ENCODE measurements at regions not wholly inside any gene's neighbourhood (a gene's known extent, or its start where the extent isn't known, plus 50 kb on each side); places are given as distances from the start of the nearest gene placed in this dataset.
A peak's percentile ranks its signal among the peaks of the same experiment; 100 is the strongest.

GRCh38 chr5:142473038-142473437 is 148.2 kb upstream of the SPRY4 start:
- DNase-seq = no peak

GRCh38 chr5:142472306-142472951 is 147.6 kb upstream of the SPRY4 start:
- DNase-seq = no peak

GRCh38 chr5:142466195-142466971 is 141.6 kb upstream of the SPRY4 start:
- no peak for DNase-seq

- DNase-seq = no peak
These were observed 140.7 kb upstream of the SPRY4 start for GRCh38 chr5:142465476-142465875.

- no peak for DNase-seq
These were observed 139.1 kb upstream of the SPRY4 start for GRCh38 chr5:142463904-142464303.

- DNase-seq = no peak
These were observed 136.3 kb upstream of the SPRY4 start for GRCh38 chr5:142461028-142461590.

- no peak for DNase-seq
These were observed 134.4 kb upstream of the SPRY4 start for GRCh38 chr5:142459209-142459608.

- no peak for DNase-seq
These were observed 131.0 kb upstream of the SPRY4 start for GRCh38 chr5:142455856-142456255.

GRCh38 chr5:142453932-142454331 is 129.1 kb upstream of the SPRY4 start:
- no peak for DNase-seq

- no peak for DNase-seq
These were observed 125.6 kb upstream of the SPRY4 start for GRCh38 chr5:142450419-142450818.

- DNase-seq = no peak
These were observed 123.1 kb upstream of the SPRY4 start for GRCh38 chr5:142447887-142448286.

- DNase-seq = no peak
These were observed 122.1 kb upstream of the SPRY4 start for GRCh38 chr5:142446960-142447279.

GRCh38 chr5:142446131-142446959 is 121.5 kb upstream of the SPRY4 start:
- DNase-seq = no peak

- DNase-seq = no peak
These were observed 120.4 kb upstream of the SPRY4 start for GRCh38 chr5:142445266-142445665.

GRCh38 chr5:142441616-142442015 is 116.8 kb upstream of the SPRY4 start:
- DNase-seq = no peak

- DNase-seq = no peak
These were observed 114.5 kb upstream of the SPRY4 start for GRCh38 chr5:142439207-142439860.

GRCh38 chr5:142438573-142438972 is 113.8 kb upstream of the SPRY4 start:
- no peak for DNase-seq

- no peak for DNase-seq
These were observed 112.7 kb upstream of the SPRY4 start for GRCh38 chr5:142437563-142437962.

GRCh38 chr5:142435410-142436115 is 110.7 kb upstream of the SPRY4 start:
- no peak for DNase-seq

GRCh38 chr5:142434322-142434612 is 109.4 kb upstream of the SPRY4 start:
- DNase-seq = no peak

GRCh38 chr5:142433526-142434321 is 108.9 kb upstream of the SPRY4 start:
- DNase-seq = no peak

GRCh38 chr5:142432961-142433360 is 108.1 kb upstream of the SPRY4 start:
- DNase-seq = peak; percentile 40
